Adrenal gland (tissue), 5 donors: ENCODE measurements at regions not wholly inside any gene's neighbourhood (a gene's known extent, or its start where the extent isn't known, plus 50 kb on each side); places are given as distances from the start of the nearest gene placed in this dataset.
"Not testable (repeated sequence)": the region's sequence is repeated elsewhere in the genome, so short reads cannot be mapped to it uniquely, and the experiment has no call there.

ENCODE experiments used
- POLR2A ChIP-seq, 2 donors: fragments of 450-650 bp; IDR thresholded peaks; one replicate each; pipeline ENCODE4 v1.6.1; 2017; ENCODE audit warnings: antibody characterized with exemption in 2 of 2, mild to moderate bottlenecking in 2 of 2, moderate library complexity in 1 of 2
- TF ChIP-seq, protein P1 (sequence below), 6 experiments: fragments of 450-650 bp in 4 of 6; fragments of 200-600 bp in 2 of 6; sonication (generic) in 1 of 6; IDR thresholded peaks; 1 replicate in 5 of 6; 2 replicates in 1 of 6; pipeline versions ENCODE4 v1.5.1 to v1.8.0; 2016 to 2021; ENCODE audit warnings: antibody characterized with exemption in 6 of 6, mild to moderate bottlenecking in 2 of 6, moderate library complexity in 1 of 6
- donor health status: DM: no; HTN: no; CAD: no.

DNA sequence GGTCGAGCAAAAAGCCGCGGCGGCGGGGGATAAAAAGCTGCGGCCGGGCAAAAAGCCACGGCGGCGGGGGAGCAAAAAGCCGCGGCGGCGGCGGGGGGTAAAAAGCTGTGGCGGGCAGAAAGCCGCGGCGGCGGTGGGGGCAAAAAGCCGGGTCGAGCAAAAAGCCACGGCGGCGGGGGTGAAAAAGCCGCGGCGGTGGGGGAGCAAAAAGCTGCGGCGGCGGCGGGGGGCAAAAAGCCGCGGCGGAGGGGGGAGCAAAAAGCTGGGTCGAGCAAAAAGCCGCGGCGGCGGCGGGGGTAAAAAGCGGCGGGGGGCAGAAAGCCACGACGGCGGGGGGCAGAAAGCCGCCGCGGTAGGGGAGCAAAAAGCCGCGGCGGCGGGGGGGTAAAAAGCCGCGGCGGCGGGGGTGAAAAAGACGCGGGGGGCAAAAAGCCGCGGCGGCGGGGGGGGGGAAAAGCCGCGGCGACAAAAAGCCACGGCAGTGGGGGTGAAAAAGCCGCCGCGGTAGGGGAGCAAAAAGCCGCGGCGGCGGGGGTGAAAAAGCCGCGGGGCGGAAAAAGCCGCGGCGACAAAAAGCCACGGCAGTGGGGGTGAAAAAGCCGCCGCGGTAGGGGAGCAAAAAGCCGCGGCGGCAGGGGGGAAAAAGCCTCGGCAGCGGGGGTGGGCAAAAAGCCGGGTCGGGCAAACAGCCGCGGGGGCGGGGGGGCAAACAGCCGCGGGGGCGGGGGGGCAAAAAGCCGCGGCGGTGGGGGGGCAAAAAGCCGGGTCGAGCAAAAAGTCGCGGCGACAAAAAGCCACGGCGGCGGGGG is 510.8 kb downstream of the FOXD4L5 start:
- TF ChIP-seq, protein P1, sequence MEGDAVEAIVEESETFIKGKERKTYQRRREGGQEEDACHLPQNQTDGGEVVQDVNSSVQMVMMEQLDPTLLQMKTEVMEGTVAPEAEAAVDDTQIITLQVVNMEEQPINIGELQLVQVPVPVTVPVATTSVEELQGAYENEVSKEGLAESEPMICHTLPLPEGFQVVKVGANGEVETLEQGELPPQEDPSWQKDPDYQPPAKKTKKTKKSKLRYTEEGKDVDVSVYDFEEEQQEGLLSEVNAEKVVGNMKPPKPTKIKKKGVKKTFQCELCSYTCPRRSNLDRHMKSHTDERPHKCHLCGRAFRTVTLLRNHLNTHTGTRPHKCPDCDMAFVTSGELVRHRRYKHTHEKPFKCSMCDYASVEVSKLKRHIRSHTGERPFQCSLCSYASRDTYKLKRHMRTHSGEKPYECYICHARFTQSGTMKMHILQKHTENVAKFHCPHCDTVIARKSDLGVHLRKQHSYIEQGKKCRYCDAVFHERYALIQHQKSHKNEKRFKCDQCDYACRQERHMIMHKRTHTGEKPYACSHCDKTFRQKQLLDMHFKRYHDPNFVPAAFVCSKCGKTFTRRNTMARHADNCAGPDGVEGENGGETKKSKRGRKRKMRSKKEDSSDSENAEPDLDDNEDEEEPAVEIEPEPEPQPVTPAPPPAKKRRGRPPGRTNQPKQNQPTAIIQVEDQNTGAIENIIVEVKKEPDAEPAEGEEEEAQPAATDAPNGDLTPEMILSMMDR (IDR thresholded peaks at IDR 0.05), result not testable (repeated sequence)
- not testable (repeated sequence) for TF ChIP-seq POLR2A (IDR thresholded peaks at IDR 0.05)
